CMK (cell line): ENCODE measurements at regions not wholly inside any gene's neighbourhood (a gene's known extent, or its start where the extent isn't known, plus 50 kb on each side); places are given as distances from the start of the nearest gene placed in this dataset.

Source experiments
- DNase-seq: peaks from one replicate; pipeline ENCODE4 v3.0.0-alpha.2; 2010; ENCODE audit warnings: low read depth

DNA sequence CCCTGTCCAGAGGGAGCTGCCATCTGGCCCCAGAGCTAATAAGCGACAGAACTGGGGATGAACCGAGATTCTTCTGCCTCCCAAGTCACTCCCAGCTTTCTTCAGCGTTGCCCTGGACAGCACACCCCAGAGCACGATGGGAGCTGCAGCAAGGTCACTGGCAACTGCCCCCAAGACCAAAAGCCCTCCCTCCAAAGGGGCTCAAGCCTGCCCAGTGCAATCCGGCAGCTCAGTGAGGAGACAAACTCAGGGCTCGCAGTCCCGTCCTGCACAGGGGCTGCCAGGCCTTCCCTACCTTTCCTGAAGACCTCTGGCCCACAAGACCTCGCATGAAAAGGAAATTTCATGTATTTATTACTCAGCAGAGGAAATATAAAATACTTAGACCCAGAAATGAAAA, 174.8 kb downstream of the BCOR start:
- no peak for DNase-seq

- no peak for DNase-seq
These were observed 170.4 kb downstream of the BCOR start for GRCh38 chrX:39927380-39927779.

GRCh38 chrX:39928704-39929378, 168.9 kb downstream of the BCOR start:
- no peak for DNase-seq

- DNase-seq: no peak
These were observed 168.3 kb downstream of the BCOR start for GRCh38 chrX:39929379-39930025.

GRCh38 chrX:39930786-39931528, 166.8 kb downstream of the BCOR start:
- DNase-seq: no peak

GRCh38 chrX:39931529-39932282, 166.1 kb downstream of the BCOR start:
- DNase-seq: no peak

DNA sequence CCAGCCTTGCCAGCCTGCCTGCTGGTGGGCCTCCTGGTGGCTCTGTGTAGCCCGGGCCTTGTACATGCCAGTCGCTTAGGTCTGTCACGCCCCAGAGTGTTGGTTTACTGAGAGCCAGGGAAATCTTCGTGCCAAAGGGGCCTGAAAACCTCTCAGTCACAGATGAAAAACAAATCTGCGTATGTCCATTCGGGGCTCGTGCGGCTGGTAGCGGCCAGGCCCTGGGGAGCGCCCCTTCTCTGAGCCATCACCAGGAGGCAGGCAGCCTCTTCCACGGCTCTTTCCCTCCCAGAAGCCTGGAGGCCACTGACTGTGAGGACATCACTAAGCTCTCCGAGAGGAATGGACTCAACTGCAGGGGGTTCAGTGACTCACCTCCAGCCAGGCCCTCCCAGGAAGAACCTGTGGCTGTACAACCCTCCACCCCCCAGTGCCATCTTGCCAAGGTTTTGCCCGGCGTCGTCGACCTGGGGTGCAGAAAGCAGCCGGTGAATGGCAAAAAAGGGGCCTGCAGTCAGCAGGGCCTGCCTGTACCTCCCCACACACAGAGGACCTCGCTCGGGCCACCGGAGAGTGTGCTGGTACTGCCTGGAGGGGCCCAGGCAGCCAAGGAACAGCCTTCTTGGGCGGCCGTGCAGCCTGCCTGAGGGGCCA, 162.2 kb downstream of the BCOR start:
- no peak for DNase-seq

DNA sequence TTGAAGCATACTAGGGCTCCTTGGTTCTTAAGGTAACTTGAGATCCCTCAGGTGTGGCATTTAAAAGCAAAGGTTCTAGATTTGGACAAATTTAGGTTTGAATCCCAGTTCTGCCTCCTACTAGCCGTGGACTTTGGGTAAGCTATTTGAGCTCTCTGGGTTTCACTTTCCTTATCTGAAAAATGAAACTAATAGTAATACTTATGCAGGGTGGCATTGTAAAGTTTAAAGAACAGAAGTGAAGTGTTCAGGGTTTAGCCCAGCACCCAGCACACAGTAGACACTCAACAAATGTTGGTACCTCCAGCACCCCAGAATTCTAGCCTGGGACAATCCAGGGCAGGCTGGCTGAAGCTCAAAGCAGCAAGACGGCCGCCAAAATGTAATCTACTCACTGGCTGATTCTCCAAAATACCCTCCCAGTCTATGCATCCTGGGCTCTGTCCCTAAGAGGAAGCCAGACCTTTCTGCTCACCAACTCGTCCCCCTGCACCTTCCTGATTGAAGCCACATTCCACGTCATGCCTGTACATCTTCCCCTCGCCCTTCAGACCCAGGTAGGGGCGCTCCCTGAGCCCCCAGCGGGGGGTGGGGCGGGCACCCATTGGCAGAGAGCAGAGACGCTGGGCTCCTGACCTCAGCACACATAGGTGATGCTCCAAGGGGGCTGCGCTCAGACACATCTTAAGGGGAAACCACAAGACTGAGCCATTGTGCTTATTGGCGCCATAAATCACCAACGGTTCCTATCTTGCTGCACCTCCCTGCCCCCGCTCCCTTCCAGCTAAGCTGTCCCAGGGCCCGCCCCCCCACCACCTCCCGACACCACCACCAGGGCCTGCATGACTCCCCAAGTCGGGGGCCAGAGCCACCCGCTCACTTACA, 160.6 kb downstream of the BCOR start:
- no peak for DNase-seq

GRCh38 chrX:39938466-39938865, 159.3 kb downstream of the BCOR start:
- no peak for DNase-seq

GRCh38 chrX:39939678-39940077, 158.1 kb downstream of the BCOR start:
- DNase-seq: no peak

GRCh38 chrX:39941332-39941920, 156.3 kb downstream of the BCOR start:
- DNase-seq: no peak

- no peak for DNase-seq
These were observed 153.3 kb downstream of the BCOR start for GRCh38 chrX:39944416-39944815.

- DNase-seq: no peak
These were observed 152.0 kb downstream of the BCOR start for GRCh38 chrX:39945709-39946108.

GRCh38 chrX:39946822-39947221, 150.9 kb downstream of the BCOR start:
- DNase-seq: no peak

DNA sequence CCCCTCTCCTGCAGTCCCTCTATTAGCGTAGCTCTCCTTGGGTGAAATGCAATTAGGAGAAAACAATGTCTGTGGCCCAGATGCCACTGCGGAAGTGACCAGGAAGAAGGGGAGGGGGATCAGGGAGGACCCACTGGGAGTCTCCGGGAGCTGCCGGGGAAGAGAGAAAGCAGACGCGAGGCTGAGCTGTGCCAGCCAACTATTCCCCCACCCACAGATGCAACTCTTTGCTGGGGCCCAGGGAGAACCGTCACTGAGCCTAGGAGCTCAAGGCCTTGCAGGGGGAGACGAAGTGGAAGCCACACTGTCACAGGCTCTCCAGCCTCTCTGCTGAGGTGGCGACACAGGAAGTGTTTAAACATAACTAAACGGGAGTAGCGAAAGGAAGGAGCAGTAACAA, 149.2 kb downstream of the BCOR start:
- DNase-seq: no peak

GRCh38 chrX:39950018-39950688, 147.6 kb downstream of the BCOR start:
- no peak for DNase-seq

DNA sequence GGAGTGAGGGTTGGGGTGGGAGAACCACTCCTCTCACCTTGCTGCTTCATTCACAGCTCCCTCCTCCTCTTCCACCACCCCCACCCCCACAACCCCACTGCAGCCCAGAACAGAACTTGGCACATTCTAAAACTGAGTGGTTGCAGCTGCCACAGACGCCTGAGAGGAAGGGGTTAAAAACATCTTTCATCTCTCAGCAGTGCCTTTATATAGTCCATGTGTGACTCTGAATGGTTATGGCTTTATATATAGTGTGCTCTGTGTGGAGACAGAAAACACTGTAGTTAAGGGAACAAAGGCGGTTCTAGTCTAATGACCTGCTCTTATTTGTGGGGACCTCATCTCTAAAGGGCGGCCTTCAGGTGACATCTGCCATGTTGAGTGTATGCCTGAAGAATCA, 144.8 kb downstream of the BCOR start:
- no peak for DNase-seq

DNA sequence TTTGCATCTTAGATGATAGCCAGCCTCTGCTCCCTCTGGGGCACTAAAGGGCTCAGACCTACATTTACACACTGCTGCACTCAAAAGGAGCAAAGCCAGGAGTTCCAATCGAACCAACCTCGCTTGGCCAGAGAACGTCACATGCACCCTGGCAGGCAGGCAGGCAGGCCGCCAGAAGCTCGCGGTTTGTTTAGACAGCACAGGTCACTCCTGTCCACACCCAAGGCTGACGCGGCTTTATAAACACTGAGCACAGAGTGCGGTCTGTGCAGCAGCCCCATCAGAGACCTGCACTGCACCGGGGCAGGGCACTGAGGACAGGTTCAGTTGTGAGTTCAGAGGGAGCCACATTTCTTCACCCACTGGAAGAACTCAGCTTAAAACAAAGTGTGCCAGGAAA, 143.9 kb downstream of the BCOR start:
- DNase-seq: no peak

GRCh38 chrX:39954851-39955250, 142.9 kb downstream of the BCOR start:
- DNase-seq: no peak

DNA sequence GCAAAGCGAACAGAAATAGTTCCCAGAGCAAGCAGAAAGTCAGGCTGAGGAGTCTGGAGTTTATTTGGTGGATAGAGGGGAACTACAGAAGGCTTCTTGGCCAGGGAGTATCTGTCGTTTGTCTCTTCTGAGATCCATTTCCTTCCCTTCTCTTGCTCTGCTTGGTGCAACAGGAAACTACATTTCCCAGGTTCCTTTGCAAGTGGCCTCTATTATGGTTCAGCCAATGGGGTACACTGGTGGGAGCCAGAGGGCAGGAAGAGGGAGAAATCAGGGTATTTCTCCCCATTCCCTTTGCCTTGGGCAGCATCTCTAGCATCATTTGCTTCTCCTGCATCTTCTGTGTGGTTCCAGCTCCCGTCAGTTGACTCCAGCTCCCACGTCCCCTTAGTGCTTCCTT, 142.1 kb downstream of the BCOR start:
- DNase-seq: no peak
